PC-9 (cell line): ENCODE measurements at regions not wholly inside any gene's neighbourhood (a gene's known extent, or its start where the extent isn't known, plus 50 kb on each side); places are given as distances from the start of the nearest gene placed in this dataset.

ENCODE experiments used
- EZH2 ChIP-seq: fragments of 200-600 bp; sonication (generic); IDR thresholded peaks from 2 replicates; pipeline ENCODE4 v1.8.0; 2017; ENCODE audit warnings: antibody characterized with exemption, low read depth
- TF ChIP-seq, protein P1 (sequence below): fragments of 200-600 bp; sonication (generic); conservative IDR thresholded peaks from 2 replicates; pipeline ENCODE4 v1.6.1; 2017; ENCODE audit warnings: mixed run types, antibody characterized with exemption, mild to moderate bottlenecking, moderate library complexity

DNA sequence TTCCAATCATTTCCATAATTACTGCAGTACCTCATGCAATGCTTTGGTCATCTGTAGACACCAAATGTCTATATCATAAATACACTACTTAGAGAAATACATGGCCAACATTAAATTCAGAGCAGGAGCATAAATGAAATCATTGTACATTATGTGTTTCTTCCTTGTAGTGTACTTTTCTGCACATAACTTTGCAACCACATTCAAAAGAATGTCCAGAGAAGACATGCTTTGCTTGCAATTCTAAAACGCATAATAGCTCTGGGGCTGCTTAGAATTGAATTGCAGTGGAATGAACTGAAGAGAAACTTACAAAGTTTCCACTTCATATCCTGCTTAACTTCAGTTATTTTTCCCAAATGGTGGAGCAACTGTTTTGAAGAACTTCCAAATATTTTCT, 664.4 kb downstream of the DSC3 start:
- TF ChIP-seq, protein P1, sequence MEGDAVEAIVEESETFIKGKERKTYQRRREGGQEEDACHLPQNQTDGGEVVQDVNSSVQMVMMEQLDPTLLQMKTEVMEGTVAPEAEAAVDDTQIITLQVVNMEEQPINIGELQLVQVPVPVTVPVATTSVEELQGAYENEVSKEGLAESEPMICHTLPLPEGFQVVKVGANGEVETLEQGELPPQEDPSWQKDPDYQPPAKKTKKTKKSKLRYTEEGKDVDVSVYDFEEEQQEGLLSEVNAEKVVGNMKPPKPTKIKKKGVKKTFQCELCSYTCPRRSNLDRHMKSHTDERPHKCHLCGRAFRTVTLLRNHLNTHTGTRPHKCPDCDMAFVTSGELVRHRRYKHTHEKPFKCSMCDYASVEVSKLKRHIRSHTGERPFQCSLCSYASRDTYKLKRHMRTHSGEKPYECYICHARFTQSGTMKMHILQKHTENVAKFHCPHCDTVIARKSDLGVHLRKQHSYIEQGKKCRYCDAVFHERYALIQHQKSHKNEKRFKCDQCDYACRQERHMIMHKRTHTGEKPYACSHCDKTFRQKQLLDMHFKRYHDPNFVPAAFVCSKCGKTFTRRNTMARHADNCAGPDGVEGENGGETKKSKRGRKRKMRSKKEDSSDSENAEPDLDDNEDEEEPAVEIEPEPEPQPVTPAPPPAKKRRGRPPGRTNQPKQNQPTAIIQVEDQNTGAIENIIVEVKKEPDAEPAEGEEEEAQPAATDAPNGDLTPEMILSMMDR, result no peak
- TF ChIP-seq EZH2, result no peak
